ENCODE measurements at regions not wholly inside any gene's neighbourhood (a gene's known extent, or its start where the extent isn't known, plus 50 kb on each side); places are given as distances from the start of the nearest gene placed in this dataset.

GRCh38 chr4:145427991-145428390 is 53.7 kb upstream of the SMAD1 start:
- DNase-seq (ENCODE audit: low spot score), result no peak

GRCh38 chr4:145427221-145427620 is 54.4 kb upstream of the SMAD1 start:
- DNase-seq (ENCODE audit: low spot score), result no peak

- no peak for DNase-seq (ENCODE audit: low spot score)
Observed at GRCh38 chr4:145423017-145423708, 58.5 kb upstream of the SMAD1 start.

DNA sequence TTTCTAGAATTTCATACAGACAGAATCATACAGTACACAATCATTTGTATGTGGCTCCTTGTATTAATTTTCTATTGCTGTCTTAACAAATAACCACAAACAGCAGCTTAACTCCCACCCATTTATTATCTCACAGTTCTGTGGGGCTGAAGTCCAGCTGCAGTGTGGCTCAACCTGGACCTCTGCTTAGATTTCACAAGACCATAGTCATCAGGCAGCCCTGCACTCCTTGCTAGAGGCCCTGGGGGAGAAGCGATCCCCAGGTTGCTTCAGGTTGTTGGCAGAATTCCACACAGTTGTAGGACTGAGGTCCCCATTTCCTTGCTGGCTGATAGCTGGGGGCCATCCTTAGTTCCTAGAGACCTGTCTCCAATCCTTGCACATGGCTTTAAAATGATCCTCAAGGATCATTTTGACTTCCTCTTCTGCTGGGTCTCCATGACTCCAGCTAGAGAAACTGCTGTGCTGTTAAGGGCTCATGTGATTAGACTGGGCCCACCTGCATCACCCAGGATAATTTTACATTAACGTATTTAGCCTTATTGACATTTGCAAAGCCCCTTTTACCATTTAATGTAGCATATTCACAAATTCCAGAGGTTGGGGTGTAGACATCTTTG is 60.9 kb upstream of the SMAD1 start:
- DNase-seq (ENCODE audit: low spot score), result no peak

DNA sequence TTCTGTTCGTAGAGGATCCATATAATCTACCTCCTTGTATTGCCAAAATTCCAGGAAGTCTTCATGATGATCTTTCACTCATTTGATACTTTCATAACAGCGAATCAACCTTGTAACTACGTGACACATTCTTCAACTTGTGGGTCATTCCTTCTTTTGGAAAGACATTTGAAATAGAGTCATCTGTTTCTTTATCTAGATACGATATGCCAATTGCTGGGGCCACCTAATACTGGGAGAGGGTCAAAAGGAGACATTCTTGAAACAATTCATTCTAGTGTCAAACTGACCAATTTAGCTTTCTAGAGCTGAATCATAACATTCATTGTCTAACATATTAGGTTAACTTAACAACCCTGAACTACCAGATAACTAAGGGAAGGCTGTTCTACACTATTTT is 62.9 kb upstream of the SMAD1 start:
- no peak for DNase-seq (ENCODE audit: low spot score)

- DNase-seq (ENCODE audit: low spot score), result no peak
Observed at GRCh38 chr4:145417348-145418130, 64.1 kb upstream of the SMAD1 start.

- no peak for DNase-seq (ENCODE audit: low spot score)
Observed at GRCh38 chr4:145414841-145415240, 66.8 kb upstream of the SMAD1 start.

GRCh38 chr4:145414226-145414625 is 67.4 kb upstream of the SMAD1 start:
- DNase-seq (ENCODE audit: low spot score), result no peak

GRCh38 chr4:145406970-145407369 is 74.7 kb upstream of the SMAD1 start:
- DNase-seq (ENCODE audit: low spot score), result no peak

DNA sequence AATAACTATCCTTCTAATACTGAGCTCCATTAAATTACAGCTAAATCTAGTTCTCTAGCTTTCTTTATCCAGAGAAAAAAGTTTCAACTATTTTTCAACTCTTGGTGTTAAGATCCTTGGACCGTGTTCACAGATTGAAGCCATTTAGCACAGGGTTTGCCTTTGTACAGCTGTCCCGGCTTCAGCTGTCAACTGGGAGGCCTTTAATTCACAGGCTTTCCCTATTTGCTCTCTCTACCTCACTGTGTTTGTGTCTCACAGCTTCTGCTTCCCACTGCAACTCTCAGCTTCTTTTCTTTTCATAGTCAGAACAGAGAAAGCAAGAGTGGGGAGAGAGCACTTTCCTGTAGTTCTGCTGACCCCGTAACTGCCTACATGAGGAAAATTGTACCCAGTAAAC is 76.9 kb upstream of the SMAD1 start:
- DNase-seq (ENCODE audit: low spot score), result no peak

GRCh38 chr4:145396581-145396980 is 85.1 kb upstream of the SMAD1 start:
- no peak for DNase-seq (ENCODE audit: low spot score)

DNA sequence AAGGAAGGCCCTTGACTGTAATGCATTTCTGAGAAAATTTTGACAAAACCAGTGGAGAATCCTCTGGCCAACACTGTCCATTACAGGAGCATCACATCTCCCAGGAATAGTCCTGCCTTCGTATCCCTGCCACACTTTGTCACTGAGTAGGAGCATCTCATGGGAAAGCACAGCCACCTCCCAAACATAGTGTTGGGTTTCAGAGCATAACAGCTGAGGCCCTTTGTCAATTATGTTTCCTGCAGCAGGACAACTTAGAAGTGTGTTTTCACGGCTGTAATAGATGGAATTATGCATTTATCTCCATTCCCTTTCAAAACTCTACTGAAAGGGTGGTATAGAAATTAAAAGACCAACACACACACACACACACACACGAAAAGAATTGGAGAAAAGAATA is 91.1 kb upstream of the SMAD1 start:
- no peak for DNase-seq (ENCODE audit: low spot score)

DNA sequence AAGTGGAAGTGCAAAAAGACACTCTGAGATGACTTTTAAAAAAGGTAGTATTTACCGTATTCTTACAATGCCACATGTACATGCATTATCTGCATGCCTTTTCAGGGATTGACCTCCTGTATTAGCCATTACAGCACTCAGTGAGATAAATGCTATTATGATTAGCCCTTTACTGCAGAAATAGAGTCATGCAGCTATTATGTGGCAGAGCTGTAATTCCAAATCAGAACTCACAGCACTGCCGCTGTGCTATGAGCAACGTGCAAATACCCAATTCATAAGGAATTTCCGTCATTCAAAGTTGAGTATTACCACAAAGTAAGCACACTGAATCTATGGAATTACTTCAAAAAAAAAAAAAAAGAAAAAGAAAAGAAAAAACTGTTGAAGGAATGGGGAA is 92.1 kb upstream of the SMAD1 start:
- no peak for DNase-seq (ENCODE audit: low spot score)

- no peak for DNase-seq (ENCODE audit: low spot score)
Observed at GRCh38 chr4:145388043-145388442, 93.6 kb upstream of the SMAD1 start.

DNA sequence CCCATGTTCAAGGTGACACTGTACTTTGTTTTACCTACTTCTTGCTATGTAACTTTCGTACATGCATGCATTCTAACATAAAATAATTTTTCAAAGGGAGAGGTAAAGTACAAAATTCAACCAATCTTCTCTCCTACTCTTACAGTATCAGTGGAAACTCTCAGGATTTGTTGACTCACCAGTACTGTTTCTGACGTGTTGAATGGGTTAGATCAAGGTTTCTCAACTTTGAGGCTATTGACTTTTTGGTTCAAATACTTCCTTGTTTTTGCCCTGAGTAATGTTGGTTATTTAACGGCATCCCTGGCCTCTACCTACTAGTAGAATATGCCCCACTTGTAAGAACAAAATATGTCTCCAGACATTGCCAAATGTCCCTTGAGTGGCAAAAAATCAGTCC is 94.6 kb upstream of the SMAD1 start:
- DNase-seq (ENCODE audit: low spot score), result no peak

DNA sequence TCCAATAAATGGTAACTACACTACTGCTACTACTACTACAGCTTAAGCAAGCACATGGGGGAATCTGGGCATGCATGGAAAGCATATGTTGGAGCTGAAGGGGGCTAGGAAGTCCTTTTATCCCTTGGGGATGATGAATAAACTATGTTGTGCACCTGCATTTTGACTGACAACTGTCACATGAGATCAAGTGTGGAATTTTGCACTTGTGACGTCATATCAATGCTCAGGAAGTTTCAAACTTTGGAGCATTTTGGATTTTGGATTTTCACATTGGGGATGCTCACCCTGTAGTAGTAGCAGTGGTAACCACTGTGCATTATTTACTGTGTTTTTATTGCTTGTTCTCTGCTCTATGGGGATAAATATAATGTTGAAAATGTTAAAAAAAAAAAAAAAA is 100.5 kb upstream of the SMAD1 start:
- DNase-seq (ENCODE audit: low spot score), result no peak

DNA sequence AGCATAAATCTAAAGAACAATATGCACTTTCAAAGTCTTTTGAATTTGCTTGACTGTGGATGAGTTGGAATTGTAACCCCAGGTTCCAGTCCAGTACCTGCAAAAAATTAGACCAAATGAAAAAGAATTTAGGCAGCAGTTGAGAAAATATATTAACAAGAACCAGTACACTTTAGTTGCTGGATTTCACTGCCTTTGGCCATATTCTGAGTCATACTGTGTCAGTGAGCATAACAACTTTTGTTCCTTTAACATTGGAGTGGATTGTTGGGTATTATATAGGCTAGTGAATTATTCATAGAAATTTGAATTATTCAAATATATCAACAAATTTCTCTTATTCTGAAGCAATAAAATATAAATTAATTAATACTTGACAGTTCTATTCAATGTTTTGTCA is 101.5 kb upstream of the SMAD1 start:
- DNase-seq (ENCODE audit: low spot score), result no peak

GRCh38 chr4:145375416-145375815 is 106.2 kb upstream of the SMAD1 start:
- DNase-seq (ENCODE audit: low spot score), result no peak

- no peak for DNase-seq (ENCODE audit: low spot score)
Observed at GRCh38 chr4:145352438-145353145, 129.1 kb upstream of the SMAD1 start.

- no peak for DNase-seq (ENCODE audit: low spot score)
Observed at GRCh38 chr4:145351922-145352321, 129.7 kb upstream of the SMAD1 start.

DNA sequence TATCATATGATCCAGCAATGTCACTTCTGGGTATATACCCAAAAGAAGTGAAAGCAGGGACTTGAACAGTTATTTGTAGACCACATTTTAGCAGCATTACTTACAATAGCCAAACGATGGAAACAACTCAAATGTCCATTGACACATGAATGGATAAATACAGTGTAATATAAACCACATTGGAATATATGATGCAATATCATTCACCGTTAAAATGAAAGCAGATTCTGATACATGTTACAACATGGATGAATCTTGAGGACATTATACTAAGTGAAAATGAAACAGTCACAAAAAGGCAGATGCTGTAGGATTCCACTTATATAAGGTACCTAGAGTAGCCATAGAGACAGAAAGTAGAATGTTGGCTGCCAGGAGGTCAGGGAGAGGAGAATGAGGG is 130.5 kb upstream of the SMAD1 start:
- DNase-seq (ENCODE audit: low spot score), result no peak

DNA sequence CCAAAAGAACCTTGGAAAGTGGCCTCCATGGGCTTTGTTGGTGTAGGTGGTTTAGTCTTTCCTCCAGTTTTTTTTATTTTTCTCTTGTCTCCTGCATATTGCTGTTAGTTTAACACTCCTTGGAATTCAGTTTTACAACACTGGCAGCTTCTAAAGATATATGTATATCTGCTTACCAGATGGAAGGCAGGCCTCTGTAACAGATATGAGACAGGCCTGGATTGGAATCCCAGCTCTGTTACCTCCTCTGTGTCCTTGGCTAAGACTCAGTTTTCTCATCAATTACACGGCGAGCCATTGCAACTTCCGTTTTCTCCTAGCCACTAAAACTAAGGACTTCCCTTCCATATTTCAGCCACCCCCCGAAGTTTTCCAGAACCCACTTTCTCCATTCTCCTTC is 133.4 kb upstream of the SMAD1 start:
- DNase-seq (ENCODE audit: low spot score), result no peak
